ENCODE measurements at regions not wholly inside any gene's neighbourhood (a gene's known extent, or its start where the extent isn't known, plus 50 kb on each side); places are given as distances from the start of the nearest gene placed in this dataset.

- TF ChIP-seq CTCF (IDR thresholded peaks at IDR 0.05 in 4 of 5, conservative IDR thresholded peaks at IDR 0.05 in 1 of 5) (no peak), POLR2A (IDR thresholded peaks at IDR 0.05) (no peak)
Observed at GRCh38 chr1:221023482-221023881, 144.2 kb downstream of the HLX start.
